Hippocampal formation (tissue), 2 donors: ENCODE measurements at regions not wholly inside any gene's neighbourhood (a gene's known extent, or its start where the extent isn't known, plus 50 kb on each side); places are given as distances from the start of the nearest gene placed in this dataset.

Experiments used
- DNase-seq, 2 donors: peaks; one replicate each; lab custom pipeline; 2025; lab: John Stamatoyannopoulos, UW

GRCh38 chr13:44243198-44243857, 130.3 kb upstream of the SERP2 start:
- peak; percentile 52 to 81 for DNase-seq

GRCh38 chr13:44244288-44244687, 129.3 kb upstream of the SERP2 start:
- peak in 1 of 2 donors; percentile 70 for DNase-seq

- no peak for DNase-seq
Observed at GRCh38 chr13:44249431-44249836, 124.2 kb upstream of the SERP2 start.

- DNase-seq: no peak
Observed at GRCh38 chr13:44252938-44253337, 120.7 kb upstream of the SERP2 start.

- DNase-seq: no peak
Observed at GRCh38 chr13:44255771-44256364, 117.8 kb upstream of the SERP2 start.

GRCh38 chr13:44257796-44258195, 115.8 kb upstream of the SERP2 start:
- no peak for DNase-seq

- DNase-seq: no peak
Observed at GRCh38 chr13:44259045-44260027, 114.3 kb upstream of the SERP2 start.

- no peak for DNase-seq
Observed at GRCh38 chr13:44260336-44260735, 113.3 kb upstream of the SERP2 start.

GRCh38 chr13:44263751-44264620, 109.6 kb upstream of the SERP2 start:
- no peak for DNase-seq

GRCh38 chr13:44266305-44266704, 107.3 kb upstream of the SERP2 start:
- DNase-seq: no peak

GRCh38 chr13:44266772-44267171, 106.9 kb upstream of the SERP2 start:
- DNase-seq: no peak

GRCh38 chr13:44267203-44267602, 106.4 kb upstream of the SERP2 start:
- no peak for DNase-seq

- no peak for DNase-seq
Observed at GRCh38 chr13:44267980-44268379, 105.6 kb upstream of the SERP2 start.

GRCh38 chr13:44268980-44269379, 104.6 kb upstream of the SERP2 start:
- no peak for DNase-seq

GRCh38 chr13:44270150-44270549, 103.5 kb upstream of the SERP2 start:
- DNase-seq: no peak

- DNase-seq: no peak
Observed at GRCh38 chr13:44271031-44271455, 102.6 kb upstream of the SERP2 start.

GRCh38 chr13:44271473-44271872, 102.2 kb upstream of the SERP2 start:
- DNase-seq: no peak

- DNase-seq: peak in 1 of 2 donors; percentile 49
Observed at GRCh38 chr13:44271915-44272341, 101.7 kb upstream of the SERP2 start.

- no peak for DNase-seq
Observed at GRCh38 chr13:44272692-44273091, 100.9 kb upstream of the SERP2 start.

GRCh38 chr13:44273216-44273615, 100.4 kb upstream of the SERP2 start:
- no peak for DNase-seq

GRCh38 chr13:44273991-44274770, 99.4 kb upstream of the SERP2 start:
- DNase-seq: no peak
